Activated CD4-positive, alpha-beta T cell treated with anti-CD3 and anti-CD28 coated beads for 24 hours (primary cell): ENCODE measurements at regions not wholly inside any gene's neighbourhood (a gene's known extent, or its start where the extent isn't known, plus 50 kb on each side); places are given as distances from the start of the nearest gene placed in this dataset.

Source experiments
- DNase-seq, 2 donors: peaks; one replicate each; pipeline ENCODE4 v3.0.0-alpha.2; 2020; ENCODE audit warnings: low read depth in 2 of 2

DNA sequence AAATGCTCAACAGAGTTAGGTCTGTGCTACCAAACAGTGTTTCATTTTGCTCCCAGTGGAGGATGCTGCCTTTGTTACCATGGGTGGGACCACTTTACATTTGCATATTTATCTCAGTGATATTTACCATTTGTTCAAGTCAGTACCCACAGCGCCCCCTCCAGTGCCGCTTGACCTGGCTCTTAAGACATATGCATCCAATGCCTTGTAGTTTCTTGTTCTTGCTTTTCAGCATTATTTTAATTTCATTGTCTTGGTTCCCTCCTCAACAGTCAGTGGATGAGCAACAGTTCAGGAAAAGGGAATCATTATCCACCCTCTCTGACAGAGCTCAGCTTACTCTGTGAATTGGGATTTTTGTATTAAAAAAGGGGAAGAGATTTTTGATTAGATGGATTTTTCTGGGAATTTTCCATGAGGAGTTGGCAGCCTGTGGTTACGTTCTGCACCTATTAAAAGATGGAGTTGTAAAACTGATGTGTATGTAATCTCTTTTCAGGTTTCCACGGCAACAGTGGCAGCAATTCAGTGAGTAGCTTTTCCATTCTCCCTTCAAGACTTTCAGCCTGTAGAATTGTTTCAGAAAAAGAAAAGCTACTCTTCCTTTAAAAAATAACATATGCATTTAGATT is 240.5 kb upstream of the DAAM1 start:
- no peak for DNase-seq

DNA sequence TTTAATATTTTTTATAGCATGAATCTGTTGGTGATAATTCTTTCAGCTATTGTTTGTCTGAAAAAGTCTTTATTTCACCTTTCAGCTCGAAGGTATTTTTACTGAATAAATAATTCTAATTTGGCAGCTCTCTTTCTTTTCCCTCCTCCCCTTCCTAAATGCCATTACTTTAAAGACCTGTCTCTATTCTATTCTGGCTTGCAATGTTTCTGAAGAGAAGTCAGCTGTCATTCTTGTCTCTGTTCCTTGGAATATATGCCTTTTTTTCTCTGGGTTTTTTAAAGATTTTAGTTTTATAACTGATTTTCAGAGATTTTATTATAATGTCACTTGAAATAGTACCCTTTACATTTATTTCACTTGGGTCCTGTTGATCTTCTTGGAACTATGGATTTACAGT is 237.9 kb upstream of the DAAM1 start:
- no peak for DNase-seq

DNA sequence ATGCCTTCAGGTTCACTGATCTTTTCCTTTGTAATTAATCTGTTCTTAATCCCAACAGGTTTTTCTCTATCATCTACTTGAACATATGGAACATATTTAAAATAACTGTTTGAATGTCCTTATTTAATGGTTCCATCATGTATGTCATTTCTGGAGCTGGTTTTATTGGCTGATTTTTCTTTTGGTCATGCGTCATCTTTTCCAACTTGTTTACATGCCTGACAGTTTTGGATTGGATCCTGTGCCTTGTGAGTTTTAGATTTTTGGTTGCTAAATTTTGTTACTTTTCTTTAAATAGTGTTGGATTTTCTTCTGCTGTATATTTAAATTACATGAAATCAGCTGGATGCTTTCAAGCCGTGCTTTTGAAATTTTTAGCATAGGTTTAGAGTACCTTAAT is 237.3 kb upstream of the DAAM1 start:
- no peak for DNase-seq

DNA sequence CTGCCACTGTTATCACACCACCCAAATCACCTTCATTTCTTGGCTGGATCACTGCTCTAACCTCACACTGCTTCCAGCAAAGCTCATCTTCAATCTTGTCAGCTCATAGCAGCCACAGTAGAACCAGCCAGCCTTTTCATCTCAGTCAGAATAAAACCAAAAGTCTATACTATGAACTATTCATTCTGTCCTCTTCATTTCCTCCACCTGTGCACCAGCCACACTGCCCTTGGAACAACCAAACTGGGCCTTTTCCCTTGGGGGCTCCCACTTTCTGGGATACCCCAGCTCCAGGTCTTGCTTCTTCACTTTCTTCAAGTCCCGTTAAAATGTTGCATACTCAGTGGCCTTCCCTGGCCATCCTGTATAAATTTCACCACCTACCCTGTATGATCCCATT is 234.4 kb upstream of the DAAM1 start:
- DNase-seq: no peak

DNA sequence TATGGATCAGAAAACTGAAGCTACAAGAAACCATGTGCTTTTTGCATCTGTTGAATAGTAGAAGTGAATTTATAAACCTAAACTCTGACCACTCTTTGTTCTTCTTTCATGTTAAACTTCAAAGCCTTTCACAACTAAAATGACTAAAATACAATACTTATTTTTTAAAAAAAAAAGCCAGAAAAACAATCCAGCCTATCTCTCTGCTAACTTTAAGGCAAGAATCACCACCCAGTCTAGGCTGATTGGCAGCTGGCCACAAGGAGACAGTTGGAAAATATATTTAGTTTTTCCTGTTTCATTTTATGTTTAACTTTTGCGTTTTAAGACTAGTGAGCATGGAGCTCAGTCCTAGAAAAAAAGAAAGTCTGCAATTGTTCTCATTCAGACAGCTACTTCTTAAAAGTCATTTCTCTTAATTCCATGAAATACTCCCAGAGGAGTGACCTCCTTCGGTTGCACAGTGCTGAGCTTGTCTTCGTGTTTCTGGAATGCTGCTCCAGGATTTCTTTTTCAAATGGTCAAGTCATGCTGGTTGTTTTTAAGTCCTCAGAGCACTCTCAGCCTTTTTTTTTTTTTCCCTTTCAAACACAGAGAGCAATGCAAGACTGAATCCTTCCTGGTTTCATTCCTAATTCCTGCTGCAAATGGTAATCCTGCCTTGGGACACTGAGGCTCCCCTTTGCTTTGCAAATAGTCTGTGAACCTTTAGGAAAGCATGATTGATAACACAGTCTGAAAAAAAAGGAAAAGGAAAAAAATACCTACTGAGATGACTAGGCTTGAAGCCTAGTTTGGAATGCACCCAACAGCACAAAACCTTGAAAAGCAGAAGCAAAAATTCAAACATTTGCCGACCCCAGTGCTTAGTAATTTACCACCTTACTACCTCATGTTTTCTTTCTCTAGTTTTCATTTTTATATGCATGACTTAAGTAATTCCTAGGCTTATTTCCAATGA is 233.3 kb upstream of the DAAM1 start:
- no peak for DNase-seq

DNA sequence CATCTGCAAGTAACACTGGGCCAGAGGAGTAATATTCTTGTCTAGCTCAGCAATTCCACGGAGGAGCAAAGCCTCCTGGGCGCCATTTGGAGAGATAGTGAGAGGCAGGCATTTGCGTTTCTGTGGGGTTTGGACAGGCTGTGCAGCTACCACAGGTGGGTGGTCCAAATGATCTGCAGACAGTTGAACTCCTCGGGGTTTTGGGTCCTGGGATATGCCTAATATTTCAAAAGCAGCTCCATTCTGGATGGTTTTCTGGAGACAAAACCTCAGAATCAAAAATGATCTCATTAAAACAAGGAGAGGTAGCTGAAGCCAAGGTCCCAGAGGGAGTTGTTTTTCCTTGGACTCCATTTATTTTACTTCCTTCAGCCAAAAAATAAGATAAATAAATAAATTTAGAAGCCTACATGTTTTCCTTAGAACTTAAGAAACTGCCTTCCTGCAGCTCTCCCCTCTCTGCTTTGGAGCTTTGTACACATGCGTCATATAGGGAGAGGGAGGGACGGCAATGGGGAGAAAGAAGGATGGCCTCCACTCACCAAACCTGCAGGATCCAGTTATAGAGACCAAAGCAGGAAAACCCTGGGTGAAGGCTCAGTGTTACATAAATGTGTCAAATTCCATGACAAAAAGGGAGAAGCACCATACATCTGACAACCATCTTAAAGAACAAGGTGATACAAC is 227.3 kb upstream of the DAAM1 start:
- no peak for DNase-seq

DNA sequence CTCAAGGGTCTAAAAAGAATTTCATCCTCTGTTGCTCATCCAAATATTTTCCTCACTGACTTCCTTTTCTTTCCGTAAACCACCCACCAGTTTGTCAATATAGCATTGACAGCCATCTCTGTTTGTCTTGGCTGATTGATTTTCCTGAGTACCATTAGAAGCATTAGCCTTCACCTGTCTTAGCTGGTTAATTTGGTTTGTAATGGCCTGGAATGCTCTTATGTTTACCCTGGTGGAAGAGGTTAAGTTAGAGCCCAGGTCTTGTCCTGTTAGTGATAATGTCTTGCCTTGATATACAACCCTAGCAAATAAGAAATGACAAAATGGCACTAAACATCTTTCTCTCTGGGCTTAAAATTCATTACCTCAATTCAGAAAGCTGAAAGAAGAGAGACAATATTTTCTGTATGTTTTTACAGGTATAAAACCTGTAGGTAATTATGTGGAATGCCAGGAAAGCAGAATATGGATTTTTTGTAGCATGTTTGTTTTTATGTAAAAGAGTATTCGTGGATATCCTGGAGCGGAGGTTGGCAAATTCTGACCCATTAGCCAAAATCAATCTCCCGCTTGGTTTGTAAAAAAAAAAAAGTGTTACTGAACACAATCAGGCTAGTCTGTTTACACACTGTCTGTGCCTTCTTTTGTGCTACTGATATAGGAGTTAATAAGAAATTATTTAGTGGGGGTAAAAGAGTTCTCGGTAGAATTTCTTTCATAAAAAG is 224.4 kb upstream of the DAAM1 start:
- no peak for DNase-seq

DNA sequence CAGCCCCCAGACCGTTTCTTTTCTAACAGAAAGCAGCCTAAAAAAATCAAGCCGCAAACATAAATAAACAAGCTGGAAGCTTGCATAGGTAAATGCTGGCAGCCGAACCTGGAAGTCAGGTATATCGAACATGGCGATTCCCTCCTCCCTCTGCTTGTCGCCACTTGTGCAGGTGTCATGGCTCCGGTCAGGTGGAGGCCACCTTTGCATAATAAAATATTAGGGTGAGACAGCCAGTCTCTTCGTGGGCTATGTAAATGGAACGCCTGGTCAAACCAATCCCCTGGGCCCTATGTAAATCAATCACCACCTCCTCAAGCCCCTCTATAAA is 223.9 kb upstream of the DAAM1 start:
- DNase-seq: no peak

DNA sequence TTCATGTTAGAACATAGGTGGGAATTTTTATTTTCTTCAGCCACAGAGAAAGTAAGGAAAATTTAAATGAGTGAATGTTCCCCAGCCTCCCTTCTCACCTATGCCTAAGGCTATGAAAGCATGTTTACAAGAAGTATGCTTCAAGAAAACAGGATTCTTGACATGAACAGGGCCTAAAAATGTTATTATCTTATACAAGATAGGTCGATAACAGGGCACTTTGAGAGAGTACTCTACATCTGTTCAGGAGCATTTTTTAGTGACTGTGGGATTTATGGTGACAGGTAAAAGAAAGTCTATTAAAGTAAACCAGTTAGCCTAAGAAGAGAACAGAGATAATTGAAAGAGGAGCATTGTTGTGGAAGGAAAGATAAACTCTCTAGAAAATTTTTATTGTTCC is 222.9 kb upstream of the DAAM1 start:
- no peak for DNase-seq

DNA sequence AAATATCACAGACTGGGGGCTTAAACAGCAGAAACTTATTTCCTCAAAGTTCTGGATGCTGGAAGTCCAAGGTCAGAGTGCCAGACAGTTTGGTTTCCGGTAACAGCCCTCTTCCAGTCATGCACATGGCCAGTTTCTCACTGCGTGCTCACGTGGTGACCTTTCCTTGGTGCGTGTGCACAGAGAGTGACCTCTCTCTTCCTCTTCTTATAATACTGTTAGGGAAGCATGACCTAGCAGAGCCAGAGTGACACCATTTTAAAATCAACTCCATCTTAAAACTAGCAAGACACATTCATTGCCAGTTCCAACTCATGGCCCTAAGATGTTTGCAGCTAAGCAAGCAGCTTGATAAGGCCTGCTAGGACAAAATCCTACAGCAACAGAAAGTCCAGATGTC is 221.5 kb upstream of the DAAM1 start:
- no peak for DNase-seq

DNA sequence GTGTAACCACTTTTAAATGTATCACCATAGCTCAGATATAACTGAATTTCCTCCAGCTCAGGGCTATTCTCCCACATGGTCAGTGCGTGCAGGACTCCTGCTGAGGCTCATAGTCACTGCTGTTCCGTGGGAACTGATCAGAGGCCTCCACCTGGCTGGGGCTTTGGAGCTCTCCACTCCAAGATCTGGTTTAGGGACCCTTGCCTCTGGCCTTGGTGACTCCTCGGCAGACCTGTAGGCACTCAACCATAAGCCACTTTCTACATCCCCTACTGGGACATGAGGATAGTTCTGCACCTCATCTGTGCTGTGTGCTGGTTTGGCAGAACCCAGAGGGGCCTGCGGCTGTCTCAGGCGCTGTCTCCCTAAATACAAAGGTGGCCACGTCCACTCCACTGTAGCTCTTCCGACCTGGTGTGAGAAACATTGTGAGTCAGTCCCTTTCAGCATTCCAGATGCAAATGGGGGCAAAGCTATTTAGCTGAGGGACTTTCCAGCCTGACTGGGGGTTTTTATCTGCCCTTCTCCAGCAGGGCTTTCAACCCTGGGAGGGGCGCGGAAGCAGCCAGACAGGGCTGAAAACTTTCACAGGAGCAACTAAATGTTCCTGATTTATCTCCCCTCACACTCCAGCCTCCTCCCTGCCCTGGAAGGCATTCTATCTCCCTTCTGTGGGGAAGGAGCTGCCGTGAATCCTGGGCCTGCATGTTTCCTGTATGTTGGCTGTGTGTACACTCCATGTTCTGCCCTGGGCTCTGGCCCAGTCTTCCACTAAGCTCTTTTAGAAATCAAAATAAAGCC is 218.3 kb upstream of the DAAM1 start:
- no peak for DNase-seq

DNA sequence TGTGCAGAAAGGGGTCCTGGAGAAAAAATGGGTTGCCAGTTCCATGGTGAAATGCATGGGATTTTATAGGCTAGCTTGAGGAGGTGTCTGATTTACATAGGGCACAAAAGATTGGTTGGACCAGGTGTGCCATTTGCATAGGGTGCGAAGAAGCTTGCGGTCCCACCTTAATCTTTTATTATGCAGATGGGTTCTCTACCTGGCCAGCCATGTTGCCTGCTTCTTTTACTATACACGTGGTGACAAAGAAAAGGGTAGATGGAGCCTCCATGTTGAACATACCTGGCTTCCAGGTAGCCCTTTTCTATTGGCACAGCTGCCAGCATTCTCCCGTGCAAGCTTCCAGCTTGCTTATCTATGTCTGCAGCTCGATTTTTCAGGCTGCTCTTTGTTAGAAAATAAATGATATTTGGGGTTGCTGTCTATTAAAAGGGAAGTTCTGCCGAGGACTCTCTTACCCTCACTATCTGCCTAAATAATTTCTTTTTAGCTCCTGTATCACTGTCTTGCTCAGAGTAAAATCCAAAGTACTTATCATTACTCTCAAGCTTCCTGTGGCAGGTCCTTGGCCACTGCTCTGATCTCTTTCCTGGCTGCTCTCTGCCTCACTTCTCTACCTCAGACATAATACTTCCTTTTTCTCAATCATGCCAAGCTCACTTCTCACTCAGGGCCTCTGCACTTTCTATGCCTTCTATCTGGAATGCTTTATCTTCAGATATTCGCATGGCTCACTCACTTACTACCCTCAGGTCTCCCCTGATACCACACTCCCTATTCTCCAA is 216.0 kb upstream of the DAAM1 start:
- no peak for DNase-seq

DNA sequence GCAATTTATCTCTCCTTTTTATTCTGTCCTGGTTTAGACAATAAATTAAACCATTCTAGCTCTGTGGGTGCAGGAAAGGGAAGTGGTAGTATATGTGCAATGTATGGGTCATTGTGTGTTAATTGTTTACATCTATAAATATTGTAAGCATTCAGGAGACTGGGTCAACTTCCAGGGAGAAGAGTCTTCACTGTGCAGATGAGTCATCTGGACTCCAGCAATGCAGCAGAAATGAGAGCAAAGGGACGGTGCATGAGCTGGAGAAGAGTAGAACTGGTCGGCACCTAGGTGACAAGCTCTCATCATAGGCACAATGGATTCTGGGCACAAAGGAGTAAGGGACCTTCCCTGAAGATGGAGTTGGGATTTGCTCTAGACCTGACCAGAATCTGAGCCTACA is 211.1 kb upstream of the DAAM1 start:
- DNase-seq: no peak

DNA sequence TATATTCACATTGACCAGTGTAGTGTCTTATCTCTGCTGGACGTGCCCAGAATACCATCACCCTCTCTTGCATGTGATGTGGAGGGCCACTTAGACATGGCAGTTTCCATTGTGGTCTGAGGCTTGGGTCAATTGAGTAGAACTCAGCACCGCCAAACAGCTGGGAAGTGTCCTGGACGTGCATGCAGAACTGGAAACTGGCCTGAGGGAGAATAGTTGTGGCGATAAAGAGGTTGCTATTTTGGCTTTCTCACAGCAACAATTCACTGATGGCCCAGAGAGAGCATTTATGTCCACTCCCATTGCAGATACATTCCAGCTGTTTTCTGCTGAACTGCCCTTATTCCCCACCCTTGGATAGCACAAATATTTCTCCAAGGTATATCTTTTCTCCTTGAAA is 210.1 kb upstream of the DAAM1 start:
- DNase-seq: no peak

DNA sequence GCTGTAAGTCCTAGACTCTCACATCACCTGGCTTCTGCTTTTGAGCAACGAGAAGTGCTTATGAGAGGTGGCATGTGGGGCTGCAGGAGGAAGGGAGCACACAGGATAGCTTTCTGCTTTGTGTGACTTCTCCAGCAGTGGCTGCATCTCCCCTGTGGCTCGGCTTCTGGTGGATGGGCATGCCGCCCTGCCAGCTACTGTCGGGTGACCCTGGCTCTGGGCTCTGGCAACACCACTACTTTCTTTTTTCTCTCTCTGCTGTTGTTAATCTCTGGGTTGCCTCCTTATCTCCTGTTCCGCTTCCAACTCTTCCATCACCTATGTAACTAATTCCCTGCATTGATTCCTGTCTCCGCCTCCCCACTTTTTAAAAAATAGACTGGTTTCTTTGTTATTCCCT is 209.1 kb upstream of the DAAM1 start:
- DNase-seq: no peak

DNA sequence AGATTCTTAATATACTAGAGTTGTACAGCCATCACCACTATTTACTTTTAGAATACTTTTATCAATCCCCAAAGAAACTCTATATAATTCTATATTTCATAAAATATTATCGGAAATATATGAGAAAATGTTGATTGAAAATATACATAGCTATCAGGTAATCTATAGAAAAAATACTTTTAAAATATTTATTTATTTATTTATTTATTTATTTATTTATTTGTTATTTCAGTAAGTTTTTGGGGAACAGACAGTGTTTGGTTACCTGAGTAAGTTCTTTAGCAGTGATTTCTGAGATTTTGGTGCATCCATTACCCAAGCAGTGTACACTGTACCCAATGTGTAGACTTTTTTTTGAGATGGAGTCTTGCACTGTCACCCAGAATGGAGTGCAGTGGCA is 206.6 kb upstream of the DAAM1 start:
- no peak for DNase-seq

DNA sequence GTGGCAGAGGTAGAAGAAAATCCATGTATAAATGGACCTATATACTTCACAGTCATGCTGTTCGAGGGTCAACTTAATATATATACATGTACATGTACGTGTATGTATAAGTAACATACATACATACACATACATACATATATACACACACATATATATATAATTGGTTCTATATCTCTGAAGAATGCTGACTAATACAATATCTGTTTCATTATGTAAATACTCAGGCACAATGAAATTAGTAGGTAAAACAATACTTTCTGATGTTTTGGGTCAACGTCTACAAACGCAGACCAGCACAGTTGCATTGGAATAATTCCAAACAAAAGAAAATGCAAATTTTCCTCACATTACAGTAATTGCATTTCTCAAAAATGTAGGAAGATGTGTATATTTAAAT is 202.7 kb upstream of the DAAM1 start:
- no peak for DNase-seq

DNA sequence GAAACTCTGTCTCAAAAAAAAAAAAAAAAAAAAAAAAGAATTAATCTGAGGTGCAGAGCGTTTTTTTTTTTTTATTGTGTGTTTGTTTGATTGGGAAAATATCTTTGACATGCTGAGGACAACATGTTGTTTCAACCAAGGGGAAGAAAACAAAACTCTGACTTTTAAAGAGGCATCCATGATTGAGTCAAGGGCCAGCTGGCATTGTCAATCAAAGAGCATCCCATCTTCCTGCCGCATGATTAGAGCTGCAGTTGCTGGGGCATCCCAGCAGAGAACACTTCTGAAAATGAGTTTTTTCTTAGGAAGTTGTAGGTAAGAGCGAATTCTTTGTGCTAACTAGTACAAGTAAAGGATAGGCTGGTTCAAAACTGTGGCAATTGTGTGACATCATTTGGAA is 200.9 kb upstream of the DAAM1 start:
- DNase-seq: no peak

DNA sequence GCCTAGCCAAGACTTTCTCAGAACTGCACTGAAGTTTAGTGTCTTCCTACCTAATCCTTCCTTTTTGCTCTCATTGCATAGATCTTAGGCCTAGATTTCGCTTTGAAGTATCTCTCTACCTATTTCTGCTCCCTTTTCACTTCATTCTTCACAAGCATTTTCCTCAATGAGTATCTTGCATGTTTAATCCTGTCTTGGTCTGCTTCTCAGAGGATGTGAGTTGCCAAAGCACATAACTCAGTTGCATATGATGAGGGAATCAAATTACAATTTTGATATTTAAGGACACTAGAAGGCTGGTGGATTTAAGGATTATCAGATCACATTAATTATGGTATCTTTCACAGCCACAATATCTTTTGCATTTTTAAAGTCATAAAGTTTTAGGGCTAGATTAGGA is 195.5 kb upstream of the DAAM1 start:
- no peak for DNase-seq

DNA sequence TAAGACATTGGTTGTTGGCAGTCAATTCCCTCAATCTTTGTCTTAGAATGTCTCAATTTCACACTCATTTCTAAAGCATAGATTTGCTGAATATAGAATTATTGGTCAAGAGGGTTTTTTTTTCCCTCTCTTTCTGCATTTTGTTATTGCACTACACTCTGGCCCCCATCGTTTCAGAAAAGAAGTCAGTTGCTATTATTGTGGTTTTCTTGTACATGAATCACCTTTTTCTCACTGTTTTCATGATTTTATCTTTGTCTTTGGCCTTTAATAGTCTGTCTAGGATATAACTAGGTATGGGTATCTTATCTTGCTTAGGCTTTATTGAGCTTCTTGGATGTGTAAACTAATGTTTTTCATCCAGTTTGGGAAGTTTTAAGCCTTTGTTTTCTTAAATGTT is 194.3 kb upstream of the DAAM1 start:
- DNase-seq: no peak

DNA sequence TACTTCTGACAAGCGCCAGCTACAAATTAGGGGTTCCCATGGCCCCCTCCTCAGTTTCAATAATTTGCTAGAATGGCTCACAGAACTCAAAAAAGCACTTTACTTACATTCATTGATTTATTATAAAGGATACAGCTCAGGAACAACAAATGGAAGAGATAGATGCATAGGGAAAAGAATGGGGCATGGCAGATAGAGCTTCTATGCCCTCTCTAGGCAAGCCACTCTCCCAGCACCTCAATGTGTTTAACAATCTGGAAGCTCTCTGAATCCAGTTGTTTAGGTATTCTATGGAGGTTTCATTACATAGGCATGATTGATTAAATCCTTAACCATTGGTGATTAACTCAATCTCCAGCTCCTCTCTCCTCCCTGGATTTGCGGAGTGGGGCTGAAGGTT is 184.5 kb upstream of the DAAM1 start:
- no peak for DNase-seq
